Left cardiac atrium (tissue), 4 donors: ENCODE measurements at regions not wholly inside any gene's neighbourhood (a gene's known extent, or its start where the extent isn't known, plus 50 kb on each side); places are given as distances from the start of the nearest gene placed in this dataset.
A peak's percentile ranks its signal among the peaks of the same experiment; 100 is the strongest.

Experiments used
- ATAC-seq, 2 donors: fragments of 200-7000 bp; cut with Tn5 transposase; one replicate each; pipeline ENCODE4 v1.9.1; 2020; ENCODE audit warnings: mild to moderate bottlenecking in 2 of 2, moderate library complexity in 2 of 2
- DNase-seq: peaks from one replicate; pipeline ENCODE4 v3.0.0-alpha.2; 2020
- intact Hi-C, 2 donors: fragments of 100-400 bp; cut with DNase I; formaldehyde crosslinking; loops; one replicate each; pipeline versions ENCODE4 v1.14.1 to v1.15.1; 2022 to 2023
- donor health status: DM: no; HTN: yes; CAD: no.
- donor health status: DM: no; HTN: yes; CAD: no; lungs with severe emphysema.
- donor health status: DM: yes; HTN: yes; CAD: no.
- donor health status: Dilated cardiomyopathy.

- intact Hi-C loops = loop anchor here in 1 of 2 donors (5.0 kb wide), 1 partner anchor 92 kb away; no protein-coding TSS in a partner anchor
- peak; percentile 74 to 77 for ATAC-seq
- peak; percentile 47 for DNase-seq
These were observed 107.6 kb downstream of the TRIB2 start for GRCh38 chr2:12824351-12824777.

GRCh38 chr2:12824778-12825379 lies 108.1 kb downstream of the TRIB2 start:
- ATAC-seq = peak; percentile 64 to 79
- peak; percentile 73 for DNase-seq
- intact Hi-C loops = loop anchor here in 1 of 2 donors (5.0 kb wide), 1 partner anchor 93 kb away; no protein-coding TSS in a partner anchor

GRCh38 chr2:12826781-12827180 lies 110.0 kb downstream of the TRIB2 start:
- intact Hi-C loops = no loop called here
- ATAC-seq (no peak), DNase-seq (no peak)

- ATAC-seq = no peak
- intact Hi-C loops = no loop called here
- no peak for DNase-seq
These were observed 111.0 kb downstream of the TRIB2 start for GRCh38 chr2:12827721-12828120.

- intact Hi-C loops = no loop called here
- no peak for ATAC-seq
These were observed 112.2 kb downstream of the TRIB2 start for GRCh38 chr2:12828980-12829379.

GRCh38 chr2:12831016-12831415 lies 114.3 kb downstream of the TRIB2 start:
- intact Hi-C loops = no loop called here

More at GRCh38 chr2:12828980-12829379, 112.2 kb downstream of the TRIB2 start:
- no peak for DNase-seq

GRCh38 chr2:12834239-12834638 lies 117.5 kb downstream of the TRIB2 start:
- intact Hi-C loops = no loop called here
- no peak for DNase-seq
- peak in 1 of 2 donors; percentile 44 for ATAC-seq

More at GRCh38 chr2:12831016-12831415, 114.3 kb downstream of the TRIB2 start:
- ATAC-seq (no peak), DNase-seq (no peak)

- ATAC-seq (no peak), DNase-seq (no peak)
- intact Hi-C loops = no loop called here
These were observed 119.0 kb downstream of the TRIB2 start for GRCh38 chr2:12835733-12836132.

- ATAC-seq (no peak), DNase-seq (no peak)
- intact Hi-C loops = no loop called here
These were observed 122.6 kb downstream of the TRIB2 start for GRCh38 chr2:12839339-12839738.

- no peak for DNase-seq
- intact Hi-C loops = no loop called here
- no peak for ATAC-seq
These were observed 124.3 kb downstream of the TRIB2 start for GRCh38 chr2:12841021-12841420.

- no peak for DNase-seq
- ATAC-seq = no peak
- intact Hi-C loops = no loop called here
These were observed 126.2 kb downstream of the TRIB2 start for GRCh38 chr2:12842917-12843316.

- ATAC-seq (peak; percentile 71 to 79), DNase-seq (peak; percentile 65)
- intact Hi-C loops = no loop called here
These were observed 127.8 kb downstream of the TRIB2 start for GRCh38 chr2:12844511-12844910.

GRCh38 chr2:12847694-12848575 lies 131.2 kb downstream of the TRIB2 start:
- intact Hi-C loops = no loop called here
- no peak for ATAC-seq
- DNase-seq = no peak

- intact Hi-C loops = no loop called here
- no peak for DNase-seq
- ATAC-seq = no peak
These were observed 135.4 kb downstream of the TRIB2 start for GRCh38 chr2:12852135-12852534.

GRCh38 chr2:12854001-12854530 lies 137.3 kb downstream of the TRIB2 start:
- no peak for ATAC-seq
- DNase-seq = no peak
- intact Hi-C loops = no loop called here

GRCh38 chr2:12855508-12855907 lies 138.8 kb downstream of the TRIB2 start:
- no peak for DNase-seq
- ATAC-seq = no peak
- intact Hi-C loops = no loop called here

GRCh38 chr2:12856934-12857601 lies 140.3 kb downstream of the TRIB2 start:
- no peak for DNase-seq
- no peak for ATAC-seq
- intact Hi-C loops = no loop called here

- intact Hi-C loops = no loop called here
- ATAC-seq (no peak), DNase-seq (no peak)
These were observed 141.2 kb downstream of the TRIB2 start for GRCh38 chr2:12857891-12858290.

GRCh38 chr2:12858786-12859185 lies 142.1 kb downstream of the TRIB2 start:
- intact Hi-C loops = no loop called here
- no peak for DNase-seq
- no peak for ATAC-seq
